ENCODE measurements at regions not wholly inside any gene's neighbourhood (a gene's known extent, or its start where the extent isn't known, plus 50 kb on each side); places are given as distances from the start of the nearest gene placed in this dataset.

DNA sequence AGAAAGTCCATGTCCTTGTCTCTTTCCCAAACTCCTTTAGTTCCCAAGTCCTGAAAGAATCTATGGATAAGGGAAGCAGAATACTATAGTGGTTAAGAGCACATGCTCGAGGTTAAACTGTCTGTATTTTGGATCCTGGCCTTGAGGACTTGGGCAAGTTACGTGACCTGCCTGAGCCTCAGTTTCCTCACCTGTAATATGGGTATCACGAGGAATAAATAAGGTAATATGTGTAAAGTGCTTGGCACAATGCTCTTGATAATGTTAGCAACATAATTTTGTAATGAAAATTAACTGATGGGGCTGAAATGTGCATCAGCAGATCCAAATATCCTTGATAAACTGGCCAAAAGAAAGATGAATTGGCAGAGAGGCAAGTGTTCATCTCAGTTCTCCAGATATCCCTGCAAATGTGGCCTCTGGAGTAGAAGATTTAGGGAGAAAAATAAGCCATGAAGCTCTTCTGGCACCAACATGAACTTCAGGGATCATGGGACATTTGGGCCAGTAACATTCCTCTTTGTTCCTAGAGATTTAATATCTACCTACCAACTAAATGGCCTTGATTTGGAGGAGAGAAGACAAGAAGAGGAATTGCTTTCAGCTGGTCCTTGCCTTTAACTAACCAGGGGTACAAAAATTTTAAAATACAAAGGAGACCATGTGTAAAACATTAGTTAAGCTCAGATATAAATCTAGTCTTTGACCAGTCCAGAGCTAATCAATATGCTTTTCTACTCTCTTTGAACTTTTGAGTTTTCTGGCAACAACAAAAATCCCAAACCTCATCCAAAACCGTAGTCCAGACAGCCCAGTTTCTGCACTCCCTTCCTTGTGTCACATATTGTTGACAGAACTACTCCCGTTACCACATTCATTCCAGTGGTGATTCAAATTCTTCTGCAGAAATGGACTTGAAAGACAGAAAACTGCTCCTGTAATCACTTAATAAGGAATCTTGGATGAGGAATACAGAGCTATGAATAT lies 52.7 kb upstream of the EML4 start (continued):
- TF ChIP-seq, protein P1, sequence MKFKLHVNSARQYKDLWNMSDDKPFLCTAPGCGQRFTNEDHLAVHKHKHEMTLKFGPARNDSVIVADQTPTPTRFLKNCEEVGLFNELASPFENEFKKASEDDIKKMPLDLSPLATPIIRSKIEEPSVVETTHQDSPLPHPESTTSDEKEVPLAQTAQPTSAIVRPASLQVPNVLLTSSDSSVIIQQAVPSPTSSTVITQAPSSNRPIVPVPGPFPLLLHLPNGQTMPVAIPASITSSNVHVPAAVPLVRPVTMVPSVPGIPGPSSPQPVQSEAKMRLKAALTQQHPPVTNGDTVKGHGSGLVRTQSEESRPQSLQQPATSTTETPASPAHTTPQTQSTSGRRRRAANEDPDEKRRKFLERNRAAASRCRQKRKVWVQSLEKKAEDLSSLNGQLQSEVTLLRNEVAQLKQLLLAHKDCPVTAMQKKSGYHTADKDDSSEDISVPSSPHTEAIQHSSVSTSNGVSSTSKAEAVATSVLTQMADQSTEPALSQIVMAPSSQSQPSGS (CRISPR knock-in tag; IDR thresholded peaks at IDR 0.05) = peak; percentile 75; the same call in 1 of the 2 replicates
- TF ChIP-seq ZNF12 (CRISPR knock-in tag; IDR thresholded peaks at IDR 0.05) (peak; percentile 52; the same call in 1 of the 2 replicates), DR1 (CRISPR knock-in tag; IDR thresholded peaks at IDR 0.05) (no peak), ZNF746 (CRISPR knock-in tag; IDR thresholded peaks at IDR 0.05) (peak; percentile 46; the same call in 1 of the 2 replicates), ZNF124 (CRISPR knock-in tag; IDR thresholded peaks at IDR 0.05) (0 out of 2 replicates have a peak, but pooled peaks have one; percentile 22), PHF21A (CRISPR knock-in tag; IDR thresholded peaks at IDR 0.05) (peak; percentile 96), SMAD3 (CRISPR knock-in tag; IDR thresholded peaks at IDR 0.05) (peak; percentile 51; the same call in 1 of the 2 replicates), ZBTB7B (CRISPR knock-in tag; IDR thresholded peaks at IDR 0.05) (no peak), CBFB (CRISPR knock-in tag; IDR thresholded peaks at IDR 0.05) (peak; percentile 59; the same call in 1 of the 2 replicates), PHF8 (CRISPR knock-in tag; IDR thresholded peaks at IDR 0.05) (0 out of 2 replicates have a peak, but pooled peaks have one; percentile 10), HNRNPK (IDR thresholded peaks at IDR 0.05; ENCODE audit: low read depth, low read length, poor library complexity, severe bottlenecking) (no peak)
- TF ChIP-seq, protein P2, sequence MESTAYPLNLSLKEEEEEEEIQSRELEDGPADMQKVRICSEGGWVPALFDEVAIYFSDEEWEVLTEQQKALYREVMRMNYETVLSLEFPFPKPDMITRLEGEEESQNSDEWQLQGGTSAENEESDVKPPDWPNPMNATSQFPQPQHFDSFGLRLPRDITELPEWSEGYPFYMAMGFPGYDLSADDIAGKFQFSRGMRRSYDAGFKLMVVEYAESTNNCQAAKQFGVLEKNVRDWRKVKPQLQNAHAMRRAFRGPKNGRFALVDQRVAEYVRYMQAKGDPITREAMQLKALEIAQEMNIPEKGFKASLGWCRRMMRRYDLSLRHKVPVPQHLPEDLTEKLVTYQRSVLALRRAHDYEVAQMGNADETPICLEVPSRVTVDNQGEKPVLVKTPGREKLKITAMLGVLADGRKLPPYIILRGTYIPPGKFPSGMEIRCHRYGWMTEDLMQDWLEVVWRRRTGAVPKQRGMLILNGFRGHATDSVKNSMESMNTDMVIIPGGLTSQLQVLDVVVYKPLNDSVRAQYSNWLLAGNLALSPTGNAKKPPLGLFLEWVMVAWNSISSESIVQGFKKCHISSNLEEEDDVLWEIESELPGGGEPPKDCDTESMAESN (CRISPR knock-in tag; conservative IDR thresholded peaks at IDR 0.05) = 0 out of 2 replicates have a peak, but pooled peaks have one; percentile 48
- TF ChIP-seq, protein P3, sequence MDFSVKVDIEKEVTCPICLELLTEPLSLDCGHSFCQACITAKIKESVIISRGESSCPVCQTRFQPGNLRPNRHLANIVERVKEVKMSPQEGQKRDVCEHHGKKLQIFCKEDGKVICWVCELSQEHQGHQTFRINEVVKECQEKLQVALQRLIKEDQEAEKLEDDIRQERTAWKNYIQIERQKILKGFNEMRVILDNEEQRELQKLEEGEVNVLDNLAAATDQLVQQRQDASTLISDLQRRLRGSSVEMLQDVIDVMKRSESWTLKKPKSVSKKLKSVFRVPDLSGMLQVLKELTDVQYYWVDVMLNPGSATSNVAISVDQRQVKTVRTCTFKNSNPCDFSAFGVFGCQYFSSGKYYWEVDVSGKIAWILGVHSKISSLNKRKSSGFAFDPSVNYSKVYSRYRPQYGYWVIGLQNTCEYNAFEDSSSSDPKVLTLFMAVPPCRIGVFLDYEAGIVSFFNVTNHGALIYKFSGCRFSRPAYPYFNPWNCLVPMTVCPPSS (IDR thresholded peaks at IDR 0.05) = no peak
- TF ChIP-seq, protein P4, sequence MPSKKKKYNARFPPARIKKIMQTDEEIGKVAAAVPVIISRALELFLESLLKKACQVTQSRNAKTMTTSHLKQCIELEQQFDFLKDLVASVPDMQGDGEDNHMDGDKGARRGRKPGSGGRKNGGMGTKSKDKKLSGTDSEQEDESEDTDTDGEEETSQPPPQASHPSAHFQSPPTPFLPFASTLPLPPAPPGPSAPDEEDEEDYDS (CRISPR knock-in tag; IDR thresholded peaks at IDR 0.05) = peak; percentile 80
- TF ChIP-seq, protein P5, sequence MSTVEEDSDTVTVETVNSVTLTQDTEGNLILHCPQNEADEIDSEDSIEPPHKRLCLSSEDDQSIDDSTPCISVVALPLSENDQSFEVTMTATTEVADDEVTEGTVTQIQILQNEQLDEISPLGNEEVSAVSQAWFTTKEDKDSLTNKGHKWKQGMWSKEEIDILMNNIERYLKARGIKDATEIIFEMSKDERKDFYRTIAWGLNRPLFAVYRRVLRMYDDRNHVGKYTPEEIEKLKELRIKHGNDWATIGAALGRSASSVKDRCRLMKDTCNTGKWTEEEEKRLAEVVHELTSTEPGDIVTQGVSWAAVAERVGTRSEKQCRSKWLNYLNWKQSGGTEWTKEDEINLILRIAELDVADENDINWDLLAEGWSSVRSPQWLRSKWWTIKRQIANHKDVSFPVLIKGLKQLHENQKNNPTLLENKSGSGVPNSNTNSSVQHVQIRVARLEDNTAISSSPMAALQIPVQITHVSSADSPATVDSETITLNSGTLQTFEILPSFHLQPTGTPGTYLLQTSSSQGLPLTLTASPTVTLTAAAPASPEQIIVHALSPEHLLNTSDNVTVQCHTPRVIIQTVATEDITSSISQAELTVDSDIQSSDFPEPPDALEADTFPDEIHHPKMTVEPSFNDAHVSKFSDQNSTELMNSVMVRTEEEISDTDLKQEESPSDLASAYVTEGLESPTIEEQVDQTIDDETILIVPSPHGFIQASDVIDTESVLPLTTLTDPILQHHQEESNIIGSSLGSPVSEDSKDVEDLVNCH (CRISPR knock-in tag; IDR thresholded peaks at IDR 0.05) = no peak

Data from HepG2 (cell line).